Panc1 (cell line): ENCODE measurements at regions not wholly inside any gene's neighbourhood (a gene's known extent, or its start where the extent isn't known, plus 50 kb on each side); places are given as distances from the start of the nearest gene placed in this dataset.

ENCODE experiments used
- ATAC-seq: fragments of 200-7000 bp; cut with Tn5 transposase; 2 replicates; pipeline ENCODE4 v1.9.1; 2020; ENCODE audit warnings: mild to moderate bottlenecking, moderate library complexity
- BruUV-seq: library from RNA; stranded (reverse); fragments of 400-500 nt; replicated peaks from 2 replicates; lab custom pipeline; 2021; lab: Mats Ljungman, UMichigan
- CTCF ChIA-PET: fragments of 300-600 bp; sonication (Branson Sonifier 250); formaldehyde crosslinking; loops from one replicate; lab custom pipeline; 2022; ENCODE audit warnings: antibody characterized with exemption; lab: Charles Lee
- POLR2A ChIA-PET: fragments of 300-600 bp; sonication (Branson Sonifier 250); formaldehyde crosslinking; loops from one replicate; lab custom pipeline; 2022; ENCODE audit warnings: antibody characterized with exemption; lab: Charles Lee
- DNase-seq: peaks from one replicate; pipeline ENCODE4 v3.0.0-alpha.2; 2010; ENCODE audit warnings: low read depth, low spot score
- H3K27ac ChIP-seq: 2 replicates; pipeline ENCODE4 v1.5.1; 2011; ENCODE audit warnings: mild to moderate bottlenecking, low read length, inconsistent platforms
- H3K27me3 ChIP-seq: fragments of 200-500 bp; sonication (Bioruptor generic); 2 replicates; pipeline ENCODE4 v1.6.0; 2014; ENCODE audit warnings: low read length, inconsistent platforms; ENCODE audit not compliant: control insufficient read depth, insufficient read depth
- H3K36me3 ChIP-seq: fragments of 200-500 bp; sonication (Bioruptor generic); 2 replicates; pipeline ENCODE4 v1.5.1; 2014; ENCODE audit warnings: inconsistent platforms, mild to moderate bottlenecking, low read length, moderate library complexity; ENCODE audit not compliant: control insufficient read depth, insufficient read depth
- H3K4me1 ChIP-seq: 2 replicates; pipeline ENCODE4 v1.5.1; 2011; ENCODE audit warnings: inconsistent platforms, mild to moderate bottlenecking, low read length, moderate library complexity; ENCODE audit not compliant: control insufficient read depth, insufficient read depth
- H3K4me3 ChIP-seq, 2 experiments: 2 replicates each; pipeline ENCODE4 v1.5.1; 2011 to 2012; ENCODE audit warnings: low read depth in 2 of 2, low read length in 2 of 2, mild to moderate bottlenecking in 2 of 2, inconsistent platforms in 1 of 2, moderate library complexity in 1 of 2
- H3K9me3 ChIP-seq: fragments of 200-500 bp; sonication (Bioruptor generic); 2 replicates; pipeline ENCODE4 v1.5.1; 2014; ENCODE audit warnings: low read depth, mild to moderate bottlenecking, inconsistent platforms, low read length, moderate library complexity; ENCODE audit not compliant: control insufficient read depth, insufficient read depth
- CTCF ChIP-seq: fragments of 450-650 bp; IDR thresholded peaks from 2 replicates; pipeline ENCODE4 v1.5.1; 2017; ENCODE audit warnings: mild to moderate bottlenecking
- POLR2AphosphoS5 ChIP-seq: IDR thresholded peaks from 2 replicates; pipeline ENCODE4 v1.6.1; 2012; ENCODE audit warnings: mild to moderate bottlenecking, low read depth, low read length, moderate library complexity
- REST ChIP-seq, 2 experiments: IDR thresholded peaks; 2 replicates each; pipeline ENCODE4 v1.6.1; 2011 to 2012; ENCODE audit warnings: low read depth in 2 of 2, control low read depth in 1 of 2, low read length in 1 of 2, mild to moderate bottlenecking in 1 of 2, moderate library complexity in 1 of 2; ENCODE audit not compliant: insufficient read depth in 1 of 2
- SIN3A ChIP-seq: IDR thresholded peaks from 2 replicates; pipeline ENCODE4 v1.6.1; 2012; ENCODE audit warnings: low read depth, mild to moderate bottlenecking, low read length, moderate library complexity, borderline replicate concordance; ENCODE audit not compliant: insufficient read depth
- TCF7L2 ChIP-seq: IDR thresholded peaks from 2 replicates; pipeline ENCODE4 v1.6.1; 2011; ENCODE audit warnings: mild to moderate bottlenecking, low read depth, low read length, inconsistent platforms
- in situ Hi-C: cut with HindIII; loops from 2 replicates; pipeline ENCODE4 v1.10.0; 2016; ENCODE audit warnings: low sequenced_read_pairs, low pct_unique_long_range_greater_than_20kb
- intact Hi-C: fragments of 100-400 bp; cut with micrococcal nuclease; formaldehyde crosslinking; loops from one replicate; pipeline ENCODE4 v1.10.0; 2022; ENCODE audit not compliant: unreplicated experiment

- Histone ChIP-seq H3K9me3 (no peaks in the 10 kb centered on the region), H3K27ac (no peak overlapping the region), H3K4me3 (no peak overlapping the region), H3K36me3 (no peaks in the 10 kb centered on the region), H3K4me1 (no peaks in the 10 kb centered on the region), H3K27me3 (no peaks in the 10 kb centered on the region)
- ATAC-seq, result no peak
- no TSS peak for BruUV-seq
- in situ Hi-C loops, result no loop called here
- CTCF ChIA-PET, result no interaction called here
- no peak for DNase-seq
- POLR2A ChIA-PET, result no interaction called here
- intact Hi-C loops, result no loop called here
- no peak for TF ChIP-seq CTCF
- no peak for TF ChIP-seq POLR2AphosphoS5
- no peak for TF ChIP-seq SIN3A
- no peak for TF ChIP-seq TCF7L2
- no peak for TF ChIP-seq REST (IDR thresholded peaks at IDR 0.05; ENCODE audit: insufficient read depth in 1 of 2, low read depth in 2 of 2, low read length in 1 of 2)
Observed at GRCh38 chr13:78033509-78033908, 114.9 kb upstream of the EDNRB start.

- in situ Hi-C loops, result no loop called here
- Histone ChIP-seq H3K27ac (no peak overlapping the region), H3K4me3 (no peak overlapping the region), H3K4me1 (no peaks in the 10 kb centered on the region), H3K27me3 (no peaks in the 10 kb centered on the region), H3K36me3 (no peaks in the 10 kb centered on the region), H3K9me3 (no peaks in the 10 kb centered on the region)
- no TSS peak for BruUV-seq
- CTCF ChIA-PET, result no interaction called here
- no peak for DNase-seq
- POLR2A ChIA-PET, result no interaction called here
- TF ChIP-seq REST (IDR thresholded peaks at IDR 0.05; ENCODE audit: insufficient read depth in 1 of 2, low read depth in 2 of 2, low read length in 1 of 2) (no peak), POLR2AphosphoS5 (no peak), SIN3A (no peak)
- ATAC-seq, result no peak
- intact Hi-C loops, result no loop called here
Observed at GRCh38 chr13:78032132-78032531, 113.5 kb upstream of the EDNRB start.
